H1 (cell line): ENCODE measurements at regions not wholly inside any gene's neighbourhood (a gene's known extent, or its start where the extent isn't known, plus 50 kb on each side); places are given as distances from the start of the nearest gene placed in this dataset.

ENCODE experiments used
- CHD2 ChIP-seq: IDR thresholded peaks from 2 replicates; pipeline ENCODE4 v1.6.1; 2012; ENCODE audit warnings: low read length, improper control_type of control experiment
- CTCF ChIP-seq, 3 experiments: IDR thresholded peaks; 1 replicate in 2 of 3; 2 replicates in 1 of 3; pipeline versions ENCODE4 v1.5.1 to v1.6.1; 2011; ENCODE audit warnings: low read length in 3 of 3, mild to moderate bottlenecking in 3 of 3, inconsistent platforms in 2 of 3, low read depth in 1 of 3, moderate library complexity in 1 of 3; ENCODE audit not compliant: insufficient read depth in 1 of 3; ENCODE audit errors: control extremely low read depth in 1 of 3
- EP300 ChIP-seq, 2 experiments: IDR thresholded peaks; 1 replicate in 1 of 2; 2 replicates in 1 of 2; pipeline ENCODE4 v1.6.1; 2011 to 2012; ENCODE audit warnings: low read depth in 2 of 2, low read length in 2 of 2, mild to moderate bottlenecking in 2 of 2, borderline replicate concordance in 1 of 2, inconsistent platforms in 1 of 2, moderate library complexity in 1 of 2
- EZH2 ChIP-seq: fragments of 200-600 bp; sonication (generic); IDR thresholded peaks from 2 replicates; pipeline ENCODE4 v1.7.1; 2012; ENCODE audit warnings: low read depth, mild to moderate bottlenecking, moderate library complexity, low read length, inconsistent platforms; ENCODE audit not compliant: severe bottlenecking
- GABPA ChIP-seq: IDR thresholded peaks from 2 replicates; pipeline ENCODE4 v1.6.1; 2011; ENCODE audit warnings: mild to moderate bottlenecking, low read length, moderate library complexity, borderline replicate concordance; ENCODE audit not compliant: insufficient read depth
- GTF2F1 ChIP-seq: IDR thresholded peaks from 2 replicates; pipeline ENCODE4 v1.6.1; 2012; ENCODE audit warnings: low read depth, low read length, improper control_type of control experiment, borderline replicate concordance
- JUND ChIP-seq: IDR thresholded peaks from 2 replicates; pipeline ENCODE4 v1.6.1; 2011; ENCODE audit warnings: mild to moderate bottlenecking, improper control_type of control experiment, low read length
- POLR2A ChIP-seq, 2 experiments: IDR thresholded peaks; 1 replicate in 1 of 2; 2 replicates in 1 of 2; pipeline ENCODE4 v1.6.1; 2011; ENCODE audit warnings: low read depth in 2 of 2, low read length in 2 of 2, mild to moderate bottlenecking in 2 of 2; ENCODE audit errors: control extremely low read depth in 1 of 2
- POLR2AphosphoS5 ChIP-seq: IDR thresholded peaks from 2 replicates; pipeline ENCODE4 v1.6.1; 2011; ENCODE audit warnings: low read depth, low read length
- TAF1 ChIP-seq: IDR thresholded peaks from 2 replicates; pipeline ENCODE4 v1.6.1; 2011; ENCODE audit warnings: mild to moderate bottlenecking, low read depth, low read length
- TBP ChIP-seq: IDR thresholded peaks from 2 replicates; pipeline ENCODE4 v1.6.1; 2011; ENCODE audit warnings: low read depth, low read length, improper control_type of control experiment
- YY1 ChIP-seq: IDR thresholded peaks from 2 replicates; pipeline ENCODE4 v1.6.1; 2011; ENCODE audit warnings: low read depth, mild to moderate bottlenecking, low read length
- ZNF274 ChIP-seq: IDR thresholded peaks from 2 replicates; pipeline ENCODE4 v1.7.0; 2012; ENCODE audit warnings: low read length, borderline replicate concordance; ENCODE audit errors: extremely low read depth

- TF ChIP-seq TAF1 (no peak), YY1 (no peak), POLR2A (IDR thresholded peaks at IDR 0.05; ENCODE audit: control extremely low read depth in 1 of 2, low read depth in 2 of 2, low read length in 2 of 2) (no peak), CTCF (IDR thresholded peaks at IDR 0.05; ENCODE audit: control extremely low read depth in 1 of 3, insufficient read depth in 1 of 3, low read depth in 1 of 3, low read length in 3 of 3) (no peak), CHD2 (no peak), JUND (no peak), EZH2 (no peak), POLR2AphosphoS5 (no peak), ZNF274 (no peak), EP300 (IDR thresholded peaks at IDR 0.05; ENCODE audit: borderline replicate concordance in 1 of 2, low read depth in 2 of 2, low read length in 2 of 2) (no peak), GABPA (no peak), GTF2F1 (no peak), TBP (no peak)
These were observed 700.6 kb downstream of the NLGN4X start for GRCh38 chrX:5528057-5528456.
